ENCODE measurements at regions not wholly inside any gene's neighbourhood (a gene's known extent, or its start where the extent isn't known, plus 50 kb on each side); places are given as distances from the start of the nearest gene placed in this dataset.

DNA sequence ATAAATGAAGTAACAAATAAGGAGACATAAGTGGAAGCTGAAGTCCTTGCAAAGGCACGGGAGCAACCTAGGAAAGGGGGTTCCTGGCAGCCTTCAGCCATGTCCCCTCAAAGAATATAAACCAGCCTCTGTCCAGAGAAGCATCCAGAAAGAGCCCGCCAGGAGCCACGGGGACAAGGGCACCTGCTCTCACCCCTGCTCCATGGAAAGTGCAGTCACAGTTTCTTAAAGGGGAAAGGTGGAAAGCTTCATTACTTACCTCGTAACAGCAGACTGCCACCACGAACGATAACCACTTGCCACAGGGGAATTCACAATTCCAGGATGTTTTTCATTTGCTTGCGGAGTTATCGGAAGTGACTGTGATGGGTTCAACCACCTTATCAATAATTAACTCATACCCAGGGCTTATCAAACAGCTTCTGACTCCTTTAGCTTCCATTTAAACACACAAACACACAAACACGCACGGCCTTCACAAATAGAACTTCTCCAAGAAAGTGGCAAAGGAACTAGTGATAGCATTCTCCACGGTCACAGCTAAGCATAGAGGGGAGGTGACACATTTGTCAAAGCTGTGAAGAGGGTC lies 134.2 kb upstream of the IGF1R start:
- TF ChIP-seq, protein P1, sequence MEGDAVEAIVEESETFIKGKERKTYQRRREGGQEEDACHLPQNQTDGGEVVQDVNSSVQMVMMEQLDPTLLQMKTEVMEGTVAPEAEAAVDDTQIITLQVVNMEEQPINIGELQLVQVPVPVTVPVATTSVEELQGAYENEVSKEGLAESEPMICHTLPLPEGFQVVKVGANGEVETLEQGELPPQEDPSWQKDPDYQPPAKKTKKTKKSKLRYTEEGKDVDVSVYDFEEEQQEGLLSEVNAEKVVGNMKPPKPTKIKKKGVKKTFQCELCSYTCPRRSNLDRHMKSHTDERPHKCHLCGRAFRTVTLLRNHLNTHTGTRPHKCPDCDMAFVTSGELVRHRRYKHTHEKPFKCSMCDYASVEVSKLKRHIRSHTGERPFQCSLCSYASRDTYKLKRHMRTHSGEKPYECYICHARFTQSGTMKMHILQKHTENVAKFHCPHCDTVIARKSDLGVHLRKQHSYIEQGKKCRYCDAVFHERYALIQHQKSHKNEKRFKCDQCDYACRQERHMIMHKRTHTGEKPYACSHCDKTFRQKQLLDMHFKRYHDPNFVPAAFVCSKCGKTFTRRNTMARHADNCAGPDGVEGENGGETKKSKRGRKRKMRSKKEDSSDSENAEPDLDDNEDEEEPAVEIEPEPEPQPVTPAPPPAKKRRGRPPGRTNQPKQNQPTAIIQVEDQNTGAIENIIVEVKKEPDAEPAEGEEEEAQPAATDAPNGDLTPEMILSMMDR (IDR thresholded peaks at IDR 0.05), result no peak
- no peak for TF ChIP-seq POLR2A (IDR thresholded peaks at IDR 0.05)

Data from esophagus squamous epithelium (tissue), 4 donors.